ENCODE measurements at regions not wholly inside any gene's neighbourhood (a gene's known extent, or its start where the extent isn't known, plus 50 kb on each side); places are given as distances from the start of the nearest gene placed in this dataset.

DNA sequence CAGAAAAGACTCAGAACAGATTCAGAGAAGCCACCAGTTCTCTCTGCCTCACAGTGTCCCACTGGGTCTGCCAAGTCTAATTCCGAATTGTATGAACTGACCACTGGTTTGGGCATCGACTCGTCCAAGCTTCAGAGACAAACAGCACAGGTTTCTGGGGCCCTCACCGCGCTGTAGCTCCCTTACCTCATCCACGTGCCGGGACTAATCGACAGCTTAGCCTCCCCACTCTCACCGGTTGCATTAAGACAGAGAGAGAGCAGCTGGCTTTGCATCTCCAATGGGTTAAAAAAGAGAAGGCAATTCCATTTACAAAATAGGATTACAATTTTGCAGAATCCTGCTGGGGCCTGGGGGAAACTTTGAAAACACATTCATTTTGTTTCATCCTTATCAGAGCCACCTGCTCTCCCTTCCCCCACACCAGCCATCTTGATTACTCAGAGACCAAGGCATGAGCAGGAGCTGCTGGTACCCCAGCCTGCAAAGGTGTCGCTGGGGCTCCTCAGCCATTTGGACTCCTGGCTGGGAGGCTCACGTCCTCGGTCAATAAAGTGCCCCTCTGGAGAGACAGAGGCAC, 95.3 kb upstream of the RPL38 start:
- no peak for TF ChIP-seq CTCF (IDR thresholded peaks at IDR 0.05)
- no peak for TF ChIP-seq POLR2A (IDR thresholded peaks at IDR 0.05)

All from lower leg skin (tissue), 3 donors.